ENCODE measurements at regions not wholly inside any gene's neighbourhood (a gene's known extent, or its start where the extent isn't known, plus 50 kb on each side); places are given as distances from the start of the nearest gene placed in this dataset.
A peak's percentile ranks its signal among the peaks of the same experiment; 100 is the strongest.
"Not testable (repeated sequence)": the region's sequence is repeated elsewhere in the genome, so short reads cannot be mapped to it uniquely, and the experiment has no call there.

- Histone ChIP-seq H3K4me1 (ENCODE audit: control insufficient read depth, low read depth, low read length) (no peaks in the 10 kb centered on the region), H3K27ac (ENCODE audit: low read length) (no peak overlapping the region), H3K9ac (ENCODE audit: low read length) (no peak overlapping the region), H3K9me3 (ENCODE audit: control insufficient read depth, low read depth, low read length) (peaks cover 11% of the 10 kb centered on the region), H3K36me3 (ENCODE audit: control insufficient read depth, low read depth, low read length) (no peaks in the 10 kb centered on the region), H3K4me3 (ENCODE audit: low read length) (no peak overlapping the region), H3K27me3 (ENCODE audit: control insufficient read depth, insufficient read depth, low read length) (no peaks in the 10 kb centered on the region)
These were observed 139.4 kb upstream of the CXorf66 start for GRCh38 chrX:140104760-140105159.

GRCh38 chrX:140099221-140099620, 133.9 kb upstream of the CXorf66 start:
- H3K4me3 ChIP-seq (ENCODE audit: low read length) = no peak overlapping the region
- peaks cover 7% of the 10 kb centered on the region for H3K4me1 ChIP-seq (ENCODE audit: control insufficient read depth, low read depth, low read length)
- no peak overlapping the region for H3K27ac ChIP-seq (ENCODE audit: low read length)
- H3K36me3 ChIP-seq (ENCODE audit: control insufficient read depth, low read depth, low read length) = no peaks in the 10 kb centered on the region
- H3K9ac ChIP-seq (ENCODE audit: low read length) = no peak overlapping the region
- no peaks in the 10 kb centered on the region for H3K27me3 ChIP-seq (ENCODE audit: control insufficient read depth, insufficient read depth, low read length)
- peaks cover 2% of the 10 kb centered on the region for H3K9me3 ChIP-seq (ENCODE audit: control insufficient read depth, low read depth, low read length)

GRCh38 chrX:140092121-140092520, 126.8 kb upstream of the CXorf66 start:
- H3K36me3 ChIP-seq (ENCODE audit: control insufficient read depth, low read depth, low read length) = no peaks in the 10 kb centered on the region
- H3K27ac ChIP-seq (ENCODE audit: low read length) = no peak overlapping the region
- peaks cover 4% of the 10 kb centered on the region for H3K27me3 ChIP-seq (ENCODE audit: control insufficient read depth, insufficient read depth, low read length)
- H3K9ac ChIP-seq (ENCODE audit: low read length) = no peak overlapping the region
- peaks cover 6% of the 10 kb centered on the region for H3K9me3 ChIP-seq (ENCODE audit: control insufficient read depth, low read depth, low read length)
- H3K4me3 ChIP-seq (ENCODE audit: low read length) = peak overlapping the region; percentile 6
- H3K4me1 ChIP-seq (ENCODE audit: control insufficient read depth, low read depth, low read length) = peaks cover 7% of the 10 kb centered on the region

GRCh38 chrX:140091125-140091886, 126.0 kb upstream of the CXorf66 start:
- Histone ChIP-seq H3K9ac (ENCODE audit: low read length) (no peak overlapping the region), H3K4me3 (ENCODE audit: low read length) (peak overlapping the region; percentile 47), H3K4me1 (ENCODE audit: control insufficient read depth, low read depth, low read length) (peaks cover 7% of the 10 kb centered on the region), H3K27me3 (ENCODE audit: control insufficient read depth, insufficient read depth, low read length) (peaks cover 4% of the 10 kb centered on the region), H3K27ac (ENCODE audit: low read length) (no peak overlapping the region), H3K36me3 (ENCODE audit: control insufficient read depth, low read depth, low read length) (no peaks in the 10 kb centered on the region), H3K9me3 (ENCODE audit: control insufficient read depth, low read depth, low read length) (peaks cover 7% of the 10 kb centered on the region)

- Histone ChIP-seq H3K27ac (ENCODE audit: low read length) (no peak overlapping the region), H3K9ac (ENCODE audit: low read length) (no peak overlapping the region), H3K27me3 (ENCODE audit: control insufficient read depth, insufficient read depth, low read length) (peaks cover 4% of the 10 kb centered on the region), H3K36me3 (ENCODE audit: control insufficient read depth, low read depth, low read length) (no peaks in the 10 kb centered on the region), H3K4me1 (ENCODE audit: control insufficient read depth, low read depth, low read length) (peaks cover 7% of the 10 kb centered on the region), H3K9me3 (ENCODE audit: control insufficient read depth, low read depth, low read length) (peaks cover 7% of the 10 kb centered on the region), H3K4me3 (ENCODE audit: low read length) (peak overlapping the region; percentile 47)
These were observed 125.4 kb upstream of the CXorf66 start for GRCh38 chrX:140090800-140091124.

GRCh38 chrX:140088438-140088837, 123.1 kb upstream of the CXorf66 start:
- no peak overlapping the region for H3K9ac ChIP-seq (ENCODE audit: low read length)
- H3K27ac ChIP-seq (ENCODE audit: low read length) = no peak overlapping the region
- peaks cover 7% of the 10 kb centered on the region for H3K9me3 ChIP-seq (ENCODE audit: control insufficient read depth, low read depth, low read length)
- H3K4me1 ChIP-seq (ENCODE audit: control insufficient read depth, low read depth, low read length) = peaks cover 7% of the 10 kb centered on the region
- H3K4me3 ChIP-seq (ENCODE audit: low read length) = no peak overlapping the region
- H3K27me3 ChIP-seq (ENCODE audit: control insufficient read depth, insufficient read depth, low read length) = peaks cover 4% of the 10 kb centered on the region
- H3K36me3 ChIP-seq (ENCODE audit: control insufficient read depth, low read depth, low read length) = no peaks in the 10 kb centered on the region

- no peaks in the 10 kb centered on the region for H3K36me3 ChIP-seq (ENCODE audit: control insufficient read depth, low read depth, low read length)
- peaks cover 7% of the 10 kb centered on the region for H3K4me1 ChIP-seq (ENCODE audit: control insufficient read depth, low read depth, low read length)
- no peak overlapping the region for H3K27ac ChIP-seq (ENCODE audit: low read length)
- H3K9me3 ChIP-seq (ENCODE audit: control insufficient read depth, low read depth, low read length) = peaks cover 7% of the 10 kb centered on the region
- no peak overlapping the region for H3K9ac ChIP-seq (ENCODE audit: low read length)
- no peak overlapping the region for H3K4me3 ChIP-seq (ENCODE audit: low read length)
- peaks cover 4% of the 10 kb centered on the region for H3K27me3 ChIP-seq (ENCODE audit: control insufficient read depth, insufficient read depth, low read length)
These were observed 122.6 kb upstream of the CXorf66 start for GRCh38 chrX:140087875-140088274.

- Histone ChIP-seq H3K4me1 (ENCODE audit: control insufficient read depth, low read depth, low read length) (peaks cover 7% of the 10 kb centered on the region), H3K4me3 (ENCODE audit: low read length) (no peak overlapping the region), H3K9ac (ENCODE audit: low read length) (no peak overlapping the region), H3K36me3 (ENCODE audit: control insufficient read depth, low read depth, low read length) (no peaks in the 10 kb centered on the region), H3K27me3 (ENCODE audit: control insufficient read depth, insufficient read depth, low read length) (peaks cover 4% of the 10 kb centered on the region), H3K9me3 (ENCODE audit: control insufficient read depth, low read depth, low read length) (peaks cover 7% of the 10 kb centered on the region), H3K27ac (ENCODE audit: low read length) (no peak overlapping the region)
These were observed 121.4 kb upstream of the CXorf66 start for GRCh38 chrX:140086691-140087090.

GRCh38 chrX:140074851-140075250, 109.5 kb upstream of the CXorf66 start:
- H3K9me3 ChIP-seq (ENCODE audit: control insufficient read depth, low read depth, low read length); H3K27me3 ChIP-seq (ENCODE audit: control insufficient read depth, insufficient read depth, low read length); H3K9ac ChIP-seq (ENCODE audit: low read length); H3K4me3 ChIP-seq (ENCODE audit: low read length); H3K27ac ChIP-seq (ENCODE audit: low read length); H3K4me1 ChIP-seq (ENCODE audit: control insufficient read depth, low read depth, low read length); H3K36me3 ChIP-seq (ENCODE audit: control insufficient read depth, low read depth, low read length): not testable (repeated sequence)

- no peaks in the 10 kb centered on the region for H3K27me3 ChIP-seq (ENCODE audit: control insufficient read depth, insufficient read depth, low read length)
- H3K36me3 ChIP-seq (ENCODE audit: control insufficient read depth, low read depth, low read length) = no peaks in the 10 kb centered on the region
- H3K27ac ChIP-seq (ENCODE audit: low read length) = no peak overlapping the region
- H3K4me1 ChIP-seq (ENCODE audit: control insufficient read depth, low read depth, low read length) = no peaks in the 10 kb centered on the region
- peaks cover 10% of the 10 kb centered on the region for H3K9me3 ChIP-seq (ENCODE audit: control insufficient read depth, low read depth, low read length)
- H3K9ac ChIP-seq (ENCODE audit: low read length) = no peak overlapping the region
- H3K4me3 ChIP-seq (ENCODE audit: low read length) = no peak overlapping the region
These were observed 105.7 kb upstream of the CXorf66 start for GRCh38 chrX:140071037-140071436.

GRCh38 chrX:140065961-140066662, 100.8 kb upstream of the CXorf66 start:
- H3K36me3 ChIP-seq (ENCODE audit: control insufficient read depth, low read depth, low read length) = no peaks in the 10 kb centered on the region
- H3K9me3 ChIP-seq (ENCODE audit: control insufficient read depth, low read depth, low read length) = peaks cover 8% of the 10 kb centered on the region
- H3K9ac ChIP-seq (ENCODE audit: low read length) = no peak overlapping the region
- H3K4me1 ChIP-seq (ENCODE audit: control insufficient read depth, low read depth, low read length) = no peaks in the 10 kb centered on the region
- H3K4me3 ChIP-seq (ENCODE audit: low read length) = no peak overlapping the region
- H3K27ac ChIP-seq (ENCODE audit: low read length) = no peak overlapping the region
- H3K27me3 ChIP-seq (ENCODE audit: control insufficient read depth, insufficient read depth, low read length) = no peaks in the 10 kb centered on the region

- no peaks in the 10 kb centered on the region for H3K4me1 ChIP-seq (ENCODE audit: control insufficient read depth, low read depth, low read length)
- no peaks in the 10 kb centered on the region for H3K27me3 ChIP-seq (ENCODE audit: control insufficient read depth, insufficient read depth, low read length)
- no peak overlapping the region for H3K4me3 ChIP-seq (ENCODE audit: low read length)
- H3K36me3 ChIP-seq (ENCODE audit: control insufficient read depth, low read depth, low read length) = no peaks in the 10 kb centered on the region
- H3K9me3 ChIP-seq (ENCODE audit: control insufficient read depth, low read depth, low read length) = peaks cover 8% of the 10 kb centered on the region
- H3K9ac ChIP-seq (ENCODE audit: low read length) = no peak overlapping the region
- H3K27ac ChIP-seq (ENCODE audit: low read length) = no peak overlapping the region
These were observed 99.7 kb upstream of the CXorf66 start for GRCh38 chrX:140064993-140065392.
